AML-193 (cell line): ENCODE measurements at regions not wholly inside any gene's neighbourhood (a gene's known extent, or its start where the extent isn't known, plus 50 kb on each side); places are given as distances from the start of the nearest gene placed in this dataset.
"Not testable (repeated sequence)": the region's sequence is repeated elsewhere in the genome, so short reads cannot be mapped to it uniquely, and the experiment has no call there.

Experiments
- DNase-seq, 2 experiments: peaks; one replicate each; lab custom pipeline; 2025; lab: John Stamatoyannopoulos, UW

- DNase-seq: not testable (repeated sequence)
Observed at GRCh38 chr5:118284230-118284629, 704.1 kb downstream of the DTWD2 start.

GRCh38 chr5:118282480-118283038 is 705.8 kb downstream of the DTWD2 start:
- DNase-seq: not testable (repeated sequence)

GRCh38 chr5:118279540-118280294 is 708.6 kb downstream of the DTWD2 start:
- DNase-seq: no peak

GRCh38 chr5:118270526-118270925 is 717.8 kb downstream of the DTWD2 start:
- DNase-seq: no peak

- DNase-seq: no peak
Observed at GRCh38 chr5:118258223-118258622, 730.1 kb downstream of the DTWD2 start.

GRCh38 chr5:118257066-118257465 is 731.3 kb downstream of the DTWD2 start:
- DNase-seq: no peak

- no peak for DNase-seq
Observed at GRCh38 chr5:118253225-118254061, 734.9 kb downstream of the DTWD2 start.

- DNase-seq: no peak
Observed at GRCh38 chr5:118249386-118249785, 739.0 kb downstream of the DTWD2 start.

GRCh38 chr5:118247458-118247857 is 740.9 kb downstream of the DTWD2 start:
- no peak for DNase-seq

- no peak for DNase-seq
Observed at GRCh38 chr5:118243613-118244012, 744.7 kb downstream of the DTWD2 start.

- no peak for DNase-seq
Observed at GRCh38 chr5:118243068-118243467, 745.3 kb downstream of the DTWD2 start.

- DNase-seq: no peak
Observed at GRCh38 chr5:118236108-118236849, 752.1 kb downstream of the DTWD2 start.

- no peak for DNase-seq
Observed at GRCh38 chr5:118233606-118234005, 754.7 kb downstream of the DTWD2 start.

GRCh38 chr5:118228489-118228888 is 759.9 kb downstream of the DTWD2 start:
- no peak for DNase-seq

- DNase-seq: no peak
Observed at GRCh38 chr5:118224546-118224945, 763.8 kb downstream of the DTWD2 start.

GRCh38 chr5:118220556-118221195 is 767.7 kb downstream of the DTWD2 start:
- no peak for DNase-seq

GRCh38 chr5:118211606-118212005 is 776.7 kb downstream of the DTWD2 start:
- no peak for DNase-seq

GRCh38 chr5:118208031-118208453 is 780.3 kb downstream of the DTWD2 start:
- DNase-seq: no peak

GRCh38 chr5:118199801-118200200 is 788.5 kb downstream of the DTWD2 start:
- DNase-seq: no peak

GRCh38 chr5:118196229-118196628 is 792.1 kb downstream of the DTWD2 start:
- DNase-seq: no peak

- DNase-seq: no peak
Observed at GRCh38 chr5:118195211-118195610, 793.1 kb downstream of the DTWD2 start.
